ENCODE measurements at regions not wholly inside any gene's neighbourhood (a gene's known extent, or its start where the extent isn't known, plus 50 kb on each side); places are given as distances from the start of the nearest gene placed in this dataset.

DNA sequence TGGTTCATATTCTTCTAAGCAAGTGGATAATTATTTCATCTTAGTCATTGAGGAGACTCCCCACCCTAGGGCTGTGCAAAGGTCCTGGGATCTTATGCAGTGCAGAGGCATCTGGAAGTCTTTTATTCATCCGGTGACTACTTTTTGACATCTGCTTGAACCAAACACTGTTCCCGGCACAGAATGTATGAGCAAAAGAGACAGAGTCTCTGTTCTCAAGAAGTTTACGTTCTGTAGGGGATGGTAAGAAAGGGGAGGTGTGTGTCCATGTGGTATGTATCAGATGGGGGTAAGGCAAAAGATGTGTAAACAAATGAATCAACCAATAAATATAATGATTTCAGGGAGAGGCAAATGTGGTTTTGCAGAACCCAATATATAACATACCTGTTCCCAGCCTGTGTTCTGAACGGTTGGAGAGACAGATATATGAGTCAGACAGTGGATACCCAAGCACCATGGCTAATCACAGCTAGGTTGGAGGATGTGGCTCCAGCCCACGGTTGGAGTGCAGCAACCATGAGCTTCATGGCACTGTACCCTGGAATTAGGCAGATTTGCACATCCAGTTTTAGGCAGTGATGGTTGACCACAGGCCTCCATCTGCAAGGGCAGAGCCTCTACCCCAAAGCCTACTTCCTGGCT is 75.1 kb upstream of the CADM1 start:
- Histone ChIP-seq H3K4me3 (no peak overlapping the region), H3K36me3 (no peaks in the 10 kb centered on the region), H3K4me1 (peaks cover 0 to 2% (median 0%) of the 10 kb centered on the region in 3 donors), H3K27ac (no peak overlapping the region), H3K27me3 (peaks cover 5% of the 10 kb centered on the region), H3K9me3 (no peaks in the 10 kb centered on the region)
- ATAC-seq = no peak
- WGBS, 2 donors (ENCODE audit: low coverage in 1 of 2) = 77 to 95% methylated on average over 3 to 5 of the region's 5 CpGs
- TF ChIP-seq EP300 (IDR thresholded peaks at IDR 0.05) = no peak
- TF ChIP-seq, protein P1, sequence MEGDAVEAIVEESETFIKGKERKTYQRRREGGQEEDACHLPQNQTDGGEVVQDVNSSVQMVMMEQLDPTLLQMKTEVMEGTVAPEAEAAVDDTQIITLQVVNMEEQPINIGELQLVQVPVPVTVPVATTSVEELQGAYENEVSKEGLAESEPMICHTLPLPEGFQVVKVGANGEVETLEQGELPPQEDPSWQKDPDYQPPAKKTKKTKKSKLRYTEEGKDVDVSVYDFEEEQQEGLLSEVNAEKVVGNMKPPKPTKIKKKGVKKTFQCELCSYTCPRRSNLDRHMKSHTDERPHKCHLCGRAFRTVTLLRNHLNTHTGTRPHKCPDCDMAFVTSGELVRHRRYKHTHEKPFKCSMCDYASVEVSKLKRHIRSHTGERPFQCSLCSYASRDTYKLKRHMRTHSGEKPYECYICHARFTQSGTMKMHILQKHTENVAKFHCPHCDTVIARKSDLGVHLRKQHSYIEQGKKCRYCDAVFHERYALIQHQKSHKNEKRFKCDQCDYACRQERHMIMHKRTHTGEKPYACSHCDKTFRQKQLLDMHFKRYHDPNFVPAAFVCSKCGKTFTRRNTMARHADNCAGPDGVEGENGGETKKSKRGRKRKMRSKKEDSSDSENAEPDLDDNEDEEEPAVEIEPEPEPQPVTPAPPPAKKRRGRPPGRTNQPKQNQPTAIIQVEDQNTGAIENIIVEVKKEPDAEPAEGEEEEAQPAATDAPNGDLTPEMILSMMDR (IDR thresholded peaks at IDR 0.05) = no peak
- no peak for TF ChIP-seq POLR2AphosphoS5 (IDR thresholded peaks at IDR 0.05)
- no peak for TF ChIP-seq POLR2A (IDR thresholded peaks at IDR 0.05)

DNA sequence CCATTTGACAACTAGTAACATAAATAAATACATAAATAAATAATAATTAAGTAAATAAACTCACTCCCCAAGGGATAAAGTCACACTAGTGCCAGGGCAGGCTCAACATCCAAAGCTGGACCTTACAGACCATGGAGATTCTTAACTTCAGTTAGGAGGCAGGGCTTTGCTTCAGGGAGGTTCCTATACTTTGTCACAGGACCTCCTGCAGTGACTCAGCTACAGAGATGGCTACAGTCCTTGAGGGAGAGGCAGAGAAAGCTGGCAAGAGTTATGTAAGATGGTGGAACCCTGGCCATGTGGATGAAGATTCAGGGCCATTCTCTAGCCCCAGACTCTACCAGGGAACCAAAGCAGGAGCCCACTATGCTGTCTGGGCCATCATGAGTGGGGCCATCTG is 74.1 kb upstream of the CADM1 start:
- TF ChIP-seq, protein P1 (IDR thresholded peaks at IDR 0.05) = no peak
- no peak for TF ChIP-seq POLR2A (IDR thresholded peaks at IDR 0.05)
- no peak overlapping the region for H3K4me3 ChIP-seq
- H3K36me3 ChIP-seq = no peaks in the 10 kb centered on the region
- H3K9me3 ChIP-seq = no peaks in the 10 kb centered on the region
- H3K27me3 ChIP-seq = peaks cover 5% of the 10 kb centered on the region
- H3K4me1 ChIP-seq = peaks cover 0 to 2% (median 0%) of the 10 kb centered on the region in 3 donors
- ATAC-seq = no peak
- H3K27ac ChIP-seq = no peak overlapping the region

DNA sequence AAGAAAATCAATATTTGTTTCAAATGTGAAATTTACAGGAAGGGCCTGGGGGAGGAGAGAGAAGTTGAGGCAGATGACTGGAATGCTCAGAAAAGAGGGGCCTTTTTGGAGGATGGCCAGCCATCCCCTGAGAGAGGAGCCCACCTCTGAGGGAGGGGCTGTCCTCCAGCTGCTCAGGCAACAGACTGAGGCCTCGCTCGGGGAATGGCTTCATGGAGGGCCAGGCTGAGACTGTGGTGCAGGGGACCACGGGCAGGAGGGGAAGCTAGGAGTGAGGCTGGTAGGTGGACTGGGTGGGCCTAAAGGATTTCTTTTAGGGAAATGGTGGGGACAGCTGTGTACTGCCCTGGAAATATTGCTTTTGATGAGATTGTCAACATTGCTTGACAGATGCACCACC is 73.5 kb upstream of the CADM1 start:
- H3K27ac ChIP-seq = no peak overlapping the region
- no peaks in the 10 kb centered on the region for H3K9me3 ChIP-seq
- peaks cover 0 to 2% (median 0%) of the 10 kb centered on the region in 3 donors for H3K4me1 ChIP-seq
- no peaks in the 10 kb centered on the region for H3K36me3 ChIP-seq
- WGBS, 2 donors (ENCODE audit: low coverage in 1 of 2) = 82 to 86% methylated on average over 1 to 2 of the region's 3 CpGs
- TF ChIP-seq, protein P1 (IDR thresholded peaks at IDR 0.05) = no peak
- no peak for TF ChIP-seq EP300 (IDR thresholded peaks at IDR 0.05)
- no peak for TF ChIP-seq POLR2A (IDR thresholded peaks at IDR 0.05)
- no peak for TF ChIP-seq POLR2AphosphoS5 (IDR thresholded peaks at IDR 0.05)
- no peak overlapping the region for H3K4me3 ChIP-seq
- ATAC-seq = no peak
- H3K27me3 ChIP-seq = peaks cover 5% of the 10 kb centered on the region

DNA sequence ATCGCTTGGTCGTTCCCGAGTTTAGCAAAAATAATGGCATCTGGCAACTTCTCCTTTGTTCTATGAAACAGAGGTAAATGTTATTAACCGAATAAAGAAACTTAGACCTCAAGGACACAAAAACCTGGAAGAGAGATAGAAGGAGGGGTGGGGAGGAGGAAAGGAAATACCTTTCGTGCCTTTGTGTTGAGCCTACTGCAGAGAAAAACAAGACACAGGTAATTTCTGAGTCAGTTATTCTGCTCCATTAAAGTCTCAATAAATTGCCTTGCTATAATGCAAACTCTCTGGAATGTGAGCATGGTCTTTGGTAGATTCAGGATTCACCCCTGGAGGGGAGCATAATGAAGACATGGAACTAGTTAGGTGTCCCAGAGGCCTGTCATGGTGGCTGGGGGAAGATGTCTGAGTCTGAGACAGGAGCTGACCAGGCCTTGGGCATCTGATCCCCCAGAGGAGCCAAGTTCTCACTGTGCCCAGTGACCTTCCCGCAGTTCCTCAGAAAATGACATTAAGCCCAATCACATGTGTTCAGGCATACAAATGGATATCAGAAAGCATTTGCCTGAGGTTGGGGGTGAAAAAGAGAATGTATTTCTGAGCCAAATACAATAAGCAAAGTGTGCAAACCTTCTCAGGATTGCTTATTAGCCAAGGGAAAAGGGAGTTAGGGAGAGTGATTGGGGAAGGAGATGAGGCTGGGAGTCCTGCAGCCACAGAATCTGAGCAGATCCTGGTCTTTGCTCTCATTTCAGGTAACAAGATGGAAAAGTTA is 72.6 kb upstream of the CADM1 start:
- Histone ChIP-seq H3K27me3 (peaks cover 5% of the 10 kb centered on the region), H3K9me3 (no peaks in the 10 kb centered on the region), H3K4me3 (no peak overlapping the region), H3K36me3 (no peaks in the 10 kb centered on the region), H3K27ac (no peak overlapping the region), H3K4me1 (peaks cover 0 to 2% (median 0%) of the 10 kb centered on the region in 3 donors)
- no peak for ATAC-seq
- WGBS, 2 donors (ENCODE audit: low coverage in 1 of 2) = 97 to 100% methylated on average over 4 to 5 of the region's 6 CpGs
- TF ChIP-seq POLR2AphosphoS5 (IDR thresholded peaks at IDR 0.05) (no peak), POLR2A (IDR thresholded peaks at IDR 0.05) (no peak), EP300 (IDR thresholded peaks at IDR 0.05) (no peak)
- TF ChIP-seq, protein P1 (IDR thresholded peaks at IDR 0.05) = no peak

DNA sequence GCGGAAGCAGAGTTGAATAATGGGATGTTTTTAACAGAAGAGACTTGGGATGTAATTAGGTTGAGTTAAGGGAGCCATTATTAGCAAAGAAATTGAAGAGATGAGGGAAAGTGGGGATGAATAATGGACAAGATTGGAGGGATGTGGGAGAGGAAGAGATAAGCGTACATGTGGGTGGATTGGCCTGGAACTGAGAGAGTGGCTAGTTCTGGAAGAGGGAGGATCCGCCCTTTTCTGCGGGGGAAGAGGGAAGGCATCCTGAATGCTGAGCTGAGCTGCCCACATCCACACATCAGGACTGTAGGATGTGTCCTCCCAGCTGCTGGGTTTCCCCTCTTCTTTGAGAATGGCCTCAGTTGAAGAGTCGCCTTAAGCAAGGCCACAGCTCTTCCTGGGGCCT is 68.3 kb upstream of the CADM1 start:
- H3K27me3 ChIP-seq = peaks cover 1% of the 10 kb centered on the region
- H3K9me3 ChIP-seq = no peaks in the 10 kb centered on the region
- no peaks in the 10 kb centered on the region for H3K36me3 ChIP-seq
- 86 to 92% methylated on average over 5 of the region's 5 CpGs for WGBS, 2 donors (ENCODE audit: low coverage in 1 of 2)
- TF ChIP-seq POLR2AphosphoS5 (IDR thresholded peaks at IDR 0.05) (no peak), EP300 (IDR thresholded peaks at IDR 0.05) (no peak), POLR2A (IDR thresholded peaks at IDR 0.05) (no peak)
- TF ChIP-seq, protein P1 (IDR thresholded peaks at IDR 0.05) = no peak
- H3K4me3 ChIP-seq = no peak overlapping the region
- no peaks in the 10 kb centered on the region for H3K4me1 ChIP-seq
- ATAC-seq = no peak
- no peak overlapping the region for H3K27ac ChIP-seq

All from gastroesophageal sphincter (tissue), 4 donors.